Esophagus squamous epithelium (tissue), 4 donors: ENCODE measurements at regions not wholly inside any gene's neighbourhood (a gene's known extent, or its start where the extent isn't known, plus 50 kb on each side); places are given as distances from the start of the nearest gene placed in this dataset.

ENCODE experiments used
- POLR2A ChIP-seq, 4 donors: fragments of 450-650 bp; IDR thresholded peaks; one replicate each; pipeline ENCODE4 v1.6.1; 2017; ENCODE audit warnings: antibody characterized with exemption in 4 of 4, mild to moderate bottlenecking in 4 of 4, moderate library complexity in 3 of 4
- TF ChIP-seq, protein P1 (sequence below), 6 experiments: fragments of 450-650 bp in 4 of 6; fragments of 200-600 bp in 2 of 6; sonication (generic) in 2 of 6; IDR thresholded peaks; one replicate each; pipeline ENCODE4 v1.5.1; 2016 to 2019; ENCODE audit warnings: antibody characterized with exemption in 6 of 6, mild to moderate bottlenecking in 4 of 6, moderate library complexity in 4 of 6

DNA sequence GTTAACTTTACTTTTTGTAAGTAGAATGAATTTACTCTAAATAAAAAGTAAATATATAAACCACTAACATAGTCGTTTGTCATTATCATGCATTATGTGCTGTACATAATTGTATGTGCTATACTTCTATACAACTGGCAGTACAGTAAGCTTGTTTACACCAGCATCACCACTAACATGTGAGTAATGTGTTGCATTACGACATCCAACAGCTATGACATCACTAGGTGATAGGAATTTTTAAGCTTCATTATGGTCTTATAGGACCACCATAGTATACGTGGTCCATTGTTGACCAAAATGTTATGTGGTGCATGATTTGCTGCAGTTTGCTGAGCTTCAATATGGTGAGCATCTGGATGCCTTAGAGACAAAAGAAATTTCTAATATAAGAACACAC, 819.1 kb upstream of the GRAMD2B start:
- TF ChIP-seq, protein P1, sequence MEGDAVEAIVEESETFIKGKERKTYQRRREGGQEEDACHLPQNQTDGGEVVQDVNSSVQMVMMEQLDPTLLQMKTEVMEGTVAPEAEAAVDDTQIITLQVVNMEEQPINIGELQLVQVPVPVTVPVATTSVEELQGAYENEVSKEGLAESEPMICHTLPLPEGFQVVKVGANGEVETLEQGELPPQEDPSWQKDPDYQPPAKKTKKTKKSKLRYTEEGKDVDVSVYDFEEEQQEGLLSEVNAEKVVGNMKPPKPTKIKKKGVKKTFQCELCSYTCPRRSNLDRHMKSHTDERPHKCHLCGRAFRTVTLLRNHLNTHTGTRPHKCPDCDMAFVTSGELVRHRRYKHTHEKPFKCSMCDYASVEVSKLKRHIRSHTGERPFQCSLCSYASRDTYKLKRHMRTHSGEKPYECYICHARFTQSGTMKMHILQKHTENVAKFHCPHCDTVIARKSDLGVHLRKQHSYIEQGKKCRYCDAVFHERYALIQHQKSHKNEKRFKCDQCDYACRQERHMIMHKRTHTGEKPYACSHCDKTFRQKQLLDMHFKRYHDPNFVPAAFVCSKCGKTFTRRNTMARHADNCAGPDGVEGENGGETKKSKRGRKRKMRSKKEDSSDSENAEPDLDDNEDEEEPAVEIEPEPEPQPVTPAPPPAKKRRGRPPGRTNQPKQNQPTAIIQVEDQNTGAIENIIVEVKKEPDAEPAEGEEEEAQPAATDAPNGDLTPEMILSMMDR (IDR thresholded peaks at IDR 0.05), result no peak
- TF ChIP-seq POLR2A (IDR thresholded peaks at IDR 0.05), result no peak
